GM18868 (cell line): ENCODE measurements at regions not wholly inside any gene's neighbourhood (a gene's known extent, or its start where the extent isn't known, plus 50 kb on each side); places are given as distances from the start of the nearest gene placed in this dataset.
"Not testable (repeated sequence)": the region's sequence is repeated elsewhere in the genome, so short reads cannot be mapped to it uniquely, and the experiment has no call there.

Source experiments
- ATAC-seq: cut with Tn5 transposase; IDR thresholded peaks from one replicate; pipeline ENCODE4 v1.9.1; 2021; ENCODE audit warnings: mild to moderate bottlenecking, moderate library complexity; ENCODE audit not compliant: unreplicated experiment

DNA sequence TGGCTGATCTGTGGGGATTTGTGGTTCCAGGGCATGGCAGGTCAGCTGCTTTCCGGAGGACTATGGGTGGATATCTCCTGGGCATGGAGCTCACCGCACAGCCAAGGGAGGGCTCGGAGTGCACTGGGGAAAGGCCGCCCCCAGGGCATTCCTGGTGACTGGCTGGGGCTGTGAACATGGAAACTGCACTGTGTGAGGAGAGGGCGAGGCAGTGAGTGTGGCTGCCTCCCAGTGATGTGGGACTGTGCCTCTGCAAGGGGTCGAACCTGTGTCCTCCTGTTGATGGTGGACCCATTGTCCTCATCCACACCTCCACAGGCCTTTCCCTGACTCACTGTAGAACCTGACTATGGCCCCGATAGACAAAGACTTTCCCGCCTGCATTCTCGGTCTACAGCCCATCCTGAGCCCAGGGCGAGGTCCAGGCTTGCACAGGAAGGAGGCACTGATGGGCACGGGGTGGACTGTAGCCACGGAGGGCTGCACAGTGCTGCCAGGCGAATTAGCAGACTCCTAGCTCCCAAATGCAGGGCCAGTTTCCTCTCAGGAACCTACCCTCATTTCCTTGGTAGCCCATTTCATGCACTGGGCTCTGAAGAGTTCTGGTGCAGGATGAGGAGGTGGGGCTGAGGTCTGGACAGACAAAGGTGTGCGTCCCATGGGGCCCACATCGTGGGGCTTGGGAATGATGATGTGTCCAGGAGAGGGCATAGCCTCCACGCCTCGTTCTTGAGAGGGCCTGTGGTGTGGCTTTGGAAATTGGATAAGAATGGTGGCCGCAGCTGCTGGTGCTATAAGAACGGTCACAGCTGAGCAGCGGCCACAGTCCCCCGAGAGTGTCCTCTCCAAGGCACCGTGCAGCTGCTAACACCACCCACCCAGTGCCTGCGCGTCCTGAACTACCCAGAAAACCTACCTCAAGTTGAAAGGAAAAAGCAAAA, 415.1 kb downstream of the TMEM121 start:
- no peak for ATAC-seq

DNA sequence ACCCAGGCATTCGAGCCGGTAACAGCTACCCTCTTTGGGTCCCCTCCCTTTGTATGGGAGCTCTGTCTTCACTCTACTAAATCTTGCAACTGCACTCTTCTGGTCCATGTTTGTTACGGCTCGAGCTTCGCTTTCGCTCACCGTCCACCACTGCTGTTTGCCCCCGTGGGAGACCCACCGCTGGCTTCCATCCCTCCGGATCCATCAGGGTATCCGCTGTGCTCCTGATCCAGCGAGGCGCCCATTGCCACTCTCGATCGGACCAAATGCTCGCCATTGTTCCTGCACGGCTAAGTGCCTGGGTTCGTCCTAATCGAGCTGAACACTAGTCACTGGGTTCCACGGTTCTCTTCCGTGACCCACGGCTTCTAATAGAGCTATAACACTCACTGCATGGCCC, 416.3 kb downstream of the TMEM121 start:
- not testable (repeated sequence) for ATAC-seq

DNA sequence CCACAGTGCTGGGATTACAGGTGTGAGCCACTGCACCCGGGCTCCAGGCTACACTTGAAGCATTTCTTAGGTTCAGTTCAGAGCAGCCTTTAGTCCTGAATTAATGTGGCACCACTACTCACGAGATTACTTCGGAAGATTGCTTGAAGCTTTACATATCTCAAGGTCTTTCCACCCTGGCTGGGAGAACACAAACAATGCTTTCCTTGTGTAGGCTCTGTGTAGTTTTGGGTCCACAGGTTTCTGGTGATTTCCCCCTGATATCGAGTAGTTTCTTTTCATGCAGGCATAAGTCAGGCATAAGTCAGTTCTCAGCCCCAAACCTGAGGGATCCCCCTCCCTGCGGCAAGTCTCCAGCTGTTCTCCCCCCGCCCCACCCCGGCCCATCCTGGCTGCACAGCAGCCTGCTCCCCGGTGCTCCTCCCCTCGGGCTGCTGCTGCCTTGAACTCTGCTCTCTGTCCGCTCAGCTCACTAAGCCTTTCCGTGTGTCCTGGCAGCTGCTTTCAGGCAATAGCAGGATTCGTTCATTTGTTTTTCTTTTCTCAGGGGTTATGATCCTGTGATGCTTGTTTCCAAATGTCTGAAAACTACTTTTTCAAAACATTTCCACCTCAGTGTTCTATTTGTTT, 417.7 kb downstream of the TMEM121 start:
- ATAC-seq: no peak

DNA sequence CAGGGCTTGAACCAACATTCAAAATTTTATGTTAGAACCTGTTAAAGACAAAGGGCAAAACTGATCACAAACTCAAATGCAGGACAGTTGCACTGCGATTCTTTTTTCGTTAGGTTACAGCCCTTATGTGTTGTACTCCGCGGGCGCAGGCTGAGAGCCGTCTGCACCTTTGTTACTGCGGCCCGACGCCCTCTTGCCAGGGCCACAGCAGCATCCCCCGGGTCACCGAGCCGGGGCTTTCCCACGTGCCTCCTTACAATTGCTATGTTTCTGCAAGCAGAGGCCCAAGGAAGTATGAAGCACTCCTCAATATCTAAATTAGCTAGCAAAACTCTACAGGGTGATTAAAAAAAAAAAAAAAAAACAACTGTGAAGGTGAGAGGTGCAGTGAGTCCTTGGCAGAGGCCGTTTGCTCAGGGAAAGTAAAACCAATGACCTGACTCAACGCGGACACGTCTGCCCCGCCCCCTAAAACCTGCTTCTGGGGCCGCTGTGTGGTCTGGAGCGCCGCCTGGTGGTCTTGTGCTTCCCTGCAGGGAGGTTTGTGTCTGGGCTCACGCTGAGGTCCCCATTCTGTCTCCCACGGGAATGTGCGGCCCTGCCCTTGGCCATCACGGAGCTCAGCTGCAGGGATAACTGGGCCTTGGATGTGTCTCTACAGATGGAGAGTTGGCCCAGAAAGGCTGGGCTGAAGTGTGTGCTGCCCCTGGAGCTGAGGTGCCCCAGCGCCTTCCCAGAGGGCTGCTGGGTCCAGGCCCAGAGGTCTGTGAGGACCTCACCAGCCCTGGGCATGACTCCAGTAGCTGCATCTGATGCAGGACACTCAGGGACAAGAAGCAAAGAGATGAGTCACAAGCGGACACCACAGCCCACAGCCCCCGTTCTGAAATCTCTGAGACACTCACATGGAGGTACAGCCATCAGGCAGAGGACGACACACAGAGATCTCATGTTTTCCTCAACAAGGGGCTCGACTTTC, 418.5 kb downstream of the TMEM121 start:
- ATAC-seq: no peak

DNA sequence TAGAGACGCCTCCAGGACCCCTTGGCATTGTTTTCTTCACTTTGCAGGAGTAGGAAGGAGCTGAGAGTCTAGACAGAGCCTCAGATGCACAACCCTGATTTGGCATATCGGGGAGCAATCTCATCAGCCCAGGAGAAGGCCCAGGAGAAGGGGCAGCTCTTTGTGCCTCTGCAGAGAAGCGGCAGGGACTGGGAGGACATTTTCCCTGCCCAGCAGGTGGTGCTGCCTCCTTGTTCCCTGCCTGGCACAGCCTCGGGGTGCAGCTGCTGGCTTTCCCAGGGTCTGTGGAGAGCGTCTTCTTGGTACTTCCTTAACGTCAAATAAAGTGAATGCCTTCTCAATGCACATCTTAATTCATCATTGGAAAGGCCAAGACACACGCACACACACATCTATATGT, 419.5 kb downstream of the TMEM121 start:
- no peak for ATAC-seq

DNA sequence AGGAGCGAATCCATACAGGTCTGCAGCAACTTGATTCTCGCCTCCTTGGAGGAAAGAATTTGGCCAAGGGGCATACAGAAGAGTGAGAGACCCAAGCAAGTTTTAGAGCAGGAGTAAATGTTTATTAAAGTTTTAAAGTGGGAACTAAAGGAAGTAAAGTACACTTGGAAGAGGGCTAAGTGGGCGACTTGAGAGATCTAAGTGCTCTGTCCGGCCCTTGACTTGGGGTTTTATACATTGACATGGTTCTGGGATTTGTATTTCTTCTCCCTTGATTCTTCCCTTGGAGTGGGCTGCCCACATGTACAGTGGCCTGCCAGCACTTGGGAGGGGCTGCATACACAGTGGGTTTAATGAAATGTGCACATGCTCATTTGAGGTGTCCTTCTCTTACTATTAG, 421.2 kb downstream of the TMEM121 start:
- ATAC-seq: no peak

DNA sequence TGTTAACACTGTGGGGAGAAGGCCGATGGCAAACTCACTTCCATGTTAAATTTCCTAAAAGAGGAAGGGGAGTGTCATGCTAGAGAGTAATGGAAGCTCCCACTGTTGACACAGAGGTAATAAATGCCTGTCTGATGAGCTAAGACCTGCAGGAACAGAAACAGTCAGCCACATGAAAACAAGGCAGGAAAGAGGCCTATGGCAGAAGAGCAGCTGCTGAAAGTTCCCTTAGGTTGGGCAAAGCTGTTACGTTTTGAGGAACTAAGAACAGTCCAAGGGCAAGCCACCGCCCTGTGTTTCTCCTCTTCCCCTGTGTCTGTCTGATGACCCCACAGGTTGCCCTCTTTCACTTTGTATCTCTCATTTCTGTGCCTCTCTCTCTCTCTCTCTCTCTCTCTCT, 422.6 kb downstream of the TMEM121 start:
- ATAC-seq: not testable (repeated sequence)

DNA sequence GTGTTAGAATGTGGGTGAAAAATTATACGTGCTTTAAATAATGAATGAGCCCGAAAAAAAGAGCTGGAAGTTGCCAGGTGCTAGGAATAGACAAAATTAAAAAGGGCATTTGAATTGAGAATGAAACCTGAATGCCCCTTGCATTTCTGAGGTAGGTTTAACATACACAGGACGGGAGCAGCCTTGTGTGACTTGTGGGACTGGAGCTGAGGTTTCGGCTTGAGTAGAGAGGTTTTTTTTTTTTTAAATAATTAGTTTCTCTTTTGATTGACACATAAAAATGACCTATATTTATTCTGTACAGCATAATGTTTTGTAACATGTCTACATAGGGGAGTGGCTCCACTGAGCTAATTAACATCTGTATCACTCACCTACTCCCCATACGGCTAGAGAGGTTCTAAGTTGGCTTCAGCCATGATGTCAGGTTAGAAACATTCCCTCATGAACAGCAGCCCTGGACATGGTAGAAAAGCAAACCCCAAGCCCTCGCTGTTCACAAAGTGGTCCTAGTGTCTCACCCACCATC, 424.0 kb downstream of the TMEM121 start:
- not testable (repeated sequence) for ATAC-seq

DNA sequence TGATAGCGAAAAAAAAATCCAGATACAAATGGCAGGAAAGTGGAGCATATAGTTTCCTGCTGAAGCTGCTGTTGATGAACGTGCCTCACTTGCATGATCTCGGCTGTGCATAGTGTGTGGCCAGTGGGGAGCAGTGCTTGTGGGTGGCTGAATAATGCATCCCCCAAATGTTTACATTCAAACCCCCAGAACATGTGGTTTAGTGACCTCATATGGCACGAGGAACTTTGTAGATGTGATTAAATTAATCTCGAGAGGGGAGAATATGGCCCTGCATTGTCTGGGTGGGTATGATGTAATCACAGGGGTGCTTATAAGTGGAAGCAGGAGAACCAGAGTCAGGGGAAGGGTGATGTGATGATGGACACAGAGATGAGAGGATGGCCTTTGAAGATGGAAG, 425.0 kb downstream of the TMEM121 start:
- ATAC-seq: no peak

DNA sequence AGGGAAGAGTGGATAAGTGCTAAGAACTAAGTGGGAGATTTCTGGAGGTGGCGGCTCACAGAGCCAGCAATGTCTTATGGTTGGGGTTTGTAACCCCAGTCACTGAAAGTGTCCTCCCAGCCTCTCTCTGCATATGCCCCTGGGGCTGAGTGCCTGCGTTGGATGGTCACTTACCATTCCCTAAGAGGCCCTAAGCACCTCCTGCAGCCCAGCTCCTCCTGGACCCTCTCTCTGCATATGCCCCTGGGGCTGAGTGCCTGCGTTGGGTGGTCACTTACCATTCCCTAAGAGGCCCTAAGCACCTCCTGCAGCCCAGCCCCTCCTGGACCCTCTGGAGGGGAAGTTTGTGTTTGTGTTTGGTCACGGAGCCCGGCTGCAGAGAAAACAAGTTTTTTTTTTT, 425.8 kb downstream of the TMEM121 start:
- ATAC-seq: no peak

DNA sequence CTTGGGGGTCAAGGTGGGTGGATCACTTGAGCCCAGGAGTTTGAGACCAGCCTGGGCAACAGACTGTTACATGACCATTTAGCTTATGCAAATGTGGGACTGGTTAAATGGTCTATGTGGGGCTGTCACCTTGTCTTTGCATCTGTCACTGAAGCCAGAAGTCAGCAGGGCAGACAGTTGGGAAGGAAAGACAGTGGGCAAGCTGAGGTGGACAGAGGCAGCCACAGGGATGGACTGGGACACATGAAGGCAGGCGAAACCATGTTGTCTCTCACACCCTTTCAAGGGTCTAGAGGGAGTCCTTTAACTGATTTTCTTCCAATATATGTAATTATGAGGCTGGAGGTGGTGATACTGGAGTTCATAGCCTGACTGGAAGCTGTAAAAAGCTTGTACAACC, 426.4 kb downstream of the TMEM121 start:
- no peak for ATAC-seq

DNA sequence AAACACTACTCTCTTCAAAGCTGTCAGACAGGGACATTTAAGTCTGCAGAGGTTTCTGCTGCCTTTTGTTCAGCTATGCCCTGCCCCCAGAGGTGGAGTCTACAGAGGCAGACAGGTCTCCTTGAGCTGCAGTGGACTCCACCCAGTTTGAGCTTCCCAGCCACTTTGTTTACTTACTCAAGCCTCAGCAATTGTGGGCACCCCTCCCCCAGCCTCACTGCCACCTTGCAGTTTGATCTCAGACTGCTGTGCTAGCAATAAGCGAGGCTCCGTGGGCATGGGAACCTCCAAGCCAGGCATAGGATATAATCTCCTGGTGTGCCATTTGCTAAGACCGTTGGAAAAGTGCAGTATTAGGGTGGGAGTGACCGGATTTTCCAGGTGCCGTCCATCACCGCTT, 435.2 kb downstream of the TMEM121 start:
- not testable (repeated sequence) for ATAC-seq

DNA sequence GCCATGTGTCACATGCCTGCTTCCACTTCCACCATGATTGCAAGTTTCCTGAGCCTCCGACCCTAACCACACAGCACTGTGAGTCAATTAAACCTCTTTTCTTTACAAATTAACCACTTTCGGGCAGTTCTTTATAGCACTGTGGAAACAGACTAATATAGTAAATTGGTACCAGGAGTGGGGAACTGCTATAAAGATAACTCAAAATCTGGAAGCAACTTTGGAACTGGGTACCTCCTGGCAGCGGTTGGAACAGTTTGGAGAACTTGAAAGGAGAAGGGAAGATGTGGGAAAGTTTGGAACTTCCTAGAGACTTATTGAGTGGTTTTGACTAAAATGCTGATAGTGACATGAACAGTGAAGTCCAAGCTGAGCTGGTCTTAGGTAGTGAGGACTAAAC, 436.1 kb downstream of the TMEM121 start:
- ATAC-seq: no peak

DNA sequence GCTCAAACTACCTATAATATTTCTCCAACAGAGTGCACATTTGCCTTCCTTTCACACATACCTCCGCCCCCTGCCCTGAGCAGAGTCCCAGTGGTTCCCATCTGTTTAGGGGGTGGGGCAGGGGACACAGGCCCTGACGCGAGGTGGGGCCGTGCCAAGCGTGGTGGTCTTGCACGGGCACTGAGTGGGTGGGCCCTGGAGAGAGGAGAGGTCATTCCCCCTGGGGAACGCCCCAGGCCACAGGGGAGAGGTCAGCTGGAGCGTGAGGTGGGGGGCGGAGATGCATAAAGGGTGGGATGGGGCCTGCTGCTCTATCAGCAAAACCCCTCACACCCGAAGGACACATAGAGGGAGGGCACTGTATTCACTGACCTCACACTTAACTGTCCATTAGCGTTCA, 441.9 kb downstream of the TMEM121 start:
- ATAC-seq: no peak

DNA sequence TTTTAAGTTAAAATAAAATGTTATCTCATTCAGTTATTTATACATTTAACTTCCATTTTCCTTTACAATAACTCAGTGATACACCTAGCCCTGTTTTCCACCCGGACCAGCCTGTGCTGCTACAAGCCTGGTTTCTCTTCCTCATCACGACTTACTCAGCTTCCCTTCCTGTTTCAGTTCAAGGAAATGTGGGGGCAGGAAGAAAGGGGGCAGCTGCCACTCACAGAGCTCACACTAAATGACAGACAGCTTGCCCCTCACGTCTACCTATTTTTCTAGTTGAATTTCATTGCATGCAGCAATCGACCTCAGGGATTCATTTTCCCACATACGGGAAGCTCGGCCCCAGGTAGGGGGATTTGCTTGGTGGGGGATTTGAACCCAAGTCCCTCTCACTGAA, 442.6 kb downstream of the TMEM121 start:
- ATAC-seq: not testable (repeated sequence)

DNA sequence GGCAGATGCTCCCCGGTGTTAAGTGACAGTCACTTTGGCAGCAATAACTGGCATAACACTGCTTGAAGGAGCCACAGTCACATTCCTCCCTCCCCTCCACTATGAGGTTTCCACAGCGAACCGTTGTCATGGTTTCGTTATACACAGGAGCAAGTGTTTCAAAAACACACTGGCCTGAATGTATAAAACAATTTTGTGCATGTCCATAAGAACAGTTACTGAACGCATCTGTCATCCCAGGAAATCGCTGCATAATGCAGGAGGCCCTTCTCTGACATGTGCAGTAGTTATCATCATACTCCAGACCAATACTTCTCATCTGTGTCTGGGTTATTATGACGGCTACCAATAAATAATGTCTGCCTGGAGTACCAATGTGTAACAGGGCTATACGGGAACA, 444.4 kb downstream of the TMEM121 start:
- not testable (repeated sequence) for ATAC-seq

DNA sequence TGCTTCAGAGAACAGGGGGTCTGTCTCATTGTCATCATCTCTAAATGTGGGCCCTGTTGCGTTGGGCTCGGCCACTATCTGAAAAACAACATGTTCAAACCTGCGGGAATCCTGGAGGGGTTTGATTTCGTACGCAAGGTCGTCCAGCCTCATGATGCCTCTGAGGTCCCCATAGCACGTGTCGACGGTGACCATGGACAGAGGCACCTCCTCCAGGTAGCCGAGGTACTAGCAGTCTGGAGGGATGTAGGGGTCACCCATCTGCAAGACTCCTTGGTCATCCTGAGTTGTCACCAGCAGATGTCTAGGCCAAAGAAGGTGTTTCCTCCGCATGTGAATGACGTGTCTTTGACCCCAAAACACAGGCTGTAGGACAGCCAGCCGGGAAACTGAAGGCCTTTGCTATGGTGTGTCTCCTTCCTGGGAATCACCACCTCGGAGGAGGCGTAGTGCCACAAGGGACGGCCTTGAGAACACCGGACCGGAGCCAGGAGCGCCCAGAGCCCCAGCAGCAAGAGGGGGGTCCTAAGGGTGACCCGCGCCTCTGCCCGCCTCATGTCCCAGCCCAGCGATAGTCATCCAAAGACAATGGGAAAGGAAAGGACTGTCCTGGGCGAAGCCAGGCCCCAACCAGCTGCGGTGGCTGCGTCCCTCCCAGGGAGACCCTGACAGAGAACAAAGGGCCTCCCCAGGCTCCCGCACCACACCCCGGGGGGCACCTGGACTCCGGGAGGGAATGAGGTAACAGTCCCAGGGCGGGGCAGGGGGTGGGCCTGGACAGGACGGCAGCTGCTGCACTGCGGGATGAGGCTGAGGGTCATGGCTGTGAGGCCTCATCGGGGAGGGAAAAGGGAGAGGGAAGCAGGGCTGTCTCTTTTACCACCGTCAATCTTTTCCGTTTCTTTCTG, 445.5 kb downstream of the TMEM121 start:
- no peak for ATAC-seq

DNA sequence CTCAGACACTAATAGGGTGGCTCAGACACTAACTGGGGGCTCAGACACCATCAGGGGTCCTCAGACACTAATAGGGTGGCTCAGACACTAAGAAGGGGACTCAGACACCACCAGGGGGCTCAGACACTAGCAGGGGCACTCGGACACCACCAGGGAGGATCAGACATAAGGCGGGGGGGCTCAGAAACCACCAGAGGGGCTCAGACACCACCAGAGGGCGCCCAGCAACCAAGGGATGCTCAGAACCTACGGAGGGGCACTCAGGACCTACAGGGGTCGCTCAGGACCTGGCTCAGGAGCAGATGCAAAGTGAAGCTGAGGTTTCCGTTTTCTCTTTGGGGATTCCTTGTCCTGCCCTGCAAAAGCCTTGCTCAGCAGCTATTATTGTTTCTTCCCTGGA, 448.5 kb downstream of the TMEM121 start:
- ATAC-seq: no peak

DNA sequence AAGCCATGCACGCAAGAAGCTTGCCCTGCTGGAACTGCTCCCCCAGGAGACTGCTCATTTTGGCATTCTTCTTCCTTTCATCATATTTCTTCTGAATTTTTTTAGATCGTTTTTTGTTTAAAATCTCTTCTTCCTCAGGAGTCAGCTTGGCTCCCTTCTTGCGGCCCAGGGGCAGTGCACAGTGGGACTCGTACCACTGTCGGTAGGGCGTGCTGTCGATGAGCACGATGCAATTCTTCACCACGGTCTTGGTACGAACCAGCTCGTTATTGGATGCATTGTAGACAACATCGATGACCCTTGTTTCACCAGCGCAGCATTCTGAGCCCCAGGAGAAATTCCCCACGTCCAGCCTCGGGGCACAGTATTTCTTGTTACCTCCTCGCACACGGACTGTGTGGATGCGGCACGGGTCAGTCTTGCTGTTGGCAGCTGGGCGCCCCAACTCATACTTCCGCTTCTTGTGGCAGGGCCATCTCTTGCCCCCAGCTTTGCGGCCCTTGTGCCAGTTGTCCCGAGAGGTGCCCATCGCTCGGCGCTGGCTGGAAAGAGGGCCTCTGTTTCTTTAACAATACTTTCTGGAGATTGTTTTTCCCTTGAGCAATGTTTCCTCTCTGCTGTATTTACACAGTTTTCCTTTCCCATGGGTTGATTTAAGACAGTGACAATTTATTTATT, 452.4 kb downstream of the TMEM121 start:
- ATAC-seq: no peak
